Peyer's patch (tissue), 4 donors: ENCODE measurements at regions not wholly inside any gene's neighbourhood (a gene's known extent, or its start where the extent isn't known, plus 50 kb on each side); places are given as distances from the start of the nearest gene placed in this dataset.

ENCODE experiments used
- DNase-seq, 3 donors: peaks; one replicate each; pipeline ENCODE4 v3.0.0-alpha.2; 2017 to 2019
- H3K27ac ChIP-seq, 4 donors: fragments of 200-600 bp; sonication (generic); one replicate each; pipeline ENCODE4 v1.5.1; 2016 to 2019
- H3K27me3 ChIP-seq, 2 donors: fragments of 200-600 bp; sonication (generic); one replicate each; pipeline ENCODE4 v1.5.1; 2019
- H3K36me3 ChIP-seq, 3 donors: fragments of 200-600 bp; sonication (generic); one replicate each; pipeline ENCODE4 v1.5.1; 2016 to 2019
- H3K4me1 ChIP-seq, 4 donors: fragments of 200-600 bp; sonication (generic); one replicate each; pipeline ENCODE4 v1.5.1; 2016 to 2019
- H3K4me3 ChIP-seq, 4 donors: fragments of 200-600 bp; sonication (generic); 1 replicate in 3 of 4; 2 replicates in 1 of 4; pipeline ENCODE4 v1.5.1; 2016 to 2019; ENCODE audit warnings: mild to moderate bottlenecking in 1 of 4
- H3K9me3 ChIP-seq, 4 donors: fragments of 200-600 bp; sonication (generic); one replicate each; pipeline ENCODE4 v1.5.1; 2016 to 2019; ENCODE audit warnings: mild to moderate bottlenecking in 1 of 4
- POLR2A ChIP-seq, 2 donors: fragments of 450-650 bp; IDR thresholded peaks; one replicate each; pipeline ENCODE4 v1.5.1; 2017; ENCODE audit warnings: antibody characterized with exemption in 2 of 2, mild to moderate bottlenecking in 2 of 2, moderate library complexity in 2 of 2
- TF ChIP-seq, protein P1 (sequence below), 6 experiments: fragments of 450-650 bp in 4 of 6; fragments of 200-600 bp in 2 of 6; sonication (generic) in 1 of 6; IDR thresholded peaks; one replicate each; pipeline ENCODE4 v1.5.1; 2017 to 2019; ENCODE audit warnings: antibody characterized with exemption in 6 of 6, mild to moderate bottlenecking in 3 of 6, moderate library complexity in 1 of 6

DNA sequence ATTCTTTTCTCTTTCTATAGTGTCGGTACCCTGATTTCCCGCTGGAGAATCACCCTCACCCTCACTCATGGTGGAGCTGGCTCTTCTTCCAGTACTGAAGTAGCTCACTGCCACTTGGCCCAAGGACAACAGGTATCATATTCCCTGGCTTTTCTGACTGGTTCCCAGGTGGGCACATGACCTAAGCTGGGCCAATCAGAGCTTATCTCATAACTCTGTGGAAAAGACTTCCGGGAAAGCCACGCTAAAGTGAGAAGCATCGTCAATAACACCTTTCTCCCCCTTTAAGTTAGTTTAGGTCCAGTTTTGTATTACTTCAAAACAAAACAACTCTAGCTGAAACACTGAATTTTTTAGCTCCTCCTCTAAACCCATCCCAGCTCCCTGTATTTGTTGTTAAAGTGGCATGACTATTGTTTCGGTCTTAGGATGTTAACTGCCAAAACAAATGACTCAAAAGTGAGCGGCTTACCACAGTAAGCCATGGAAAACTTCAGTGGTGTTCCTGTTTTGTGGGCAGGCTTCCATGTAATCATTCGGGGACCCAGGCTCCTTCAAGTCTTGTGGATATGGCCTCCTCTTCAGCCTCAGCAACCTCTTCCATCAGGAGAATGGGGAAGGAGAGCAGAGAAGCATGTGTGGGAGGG lies 137.4 kb upstream of the DLX2 start:
- Histone ChIP-seq H3K4me3 (no peak overlapping the region), H3K9me3 (no peaks in the 10 kb centered on the region), H3K27ac (no peak overlapping the region), H3K4me1 (peaks cover 0 to 7% (median 0%) of the 10 kb centered on the region in 4 donors), H3K36me3 (no peaks in the 10 kb centered on the region), H3K27me3 (no peaks in the 10 kb centered on the region)
- no peak for TF ChIP-seq POLR2A (IDR thresholded peaks at IDR 0.05)
- TF ChIP-seq, protein P1, sequence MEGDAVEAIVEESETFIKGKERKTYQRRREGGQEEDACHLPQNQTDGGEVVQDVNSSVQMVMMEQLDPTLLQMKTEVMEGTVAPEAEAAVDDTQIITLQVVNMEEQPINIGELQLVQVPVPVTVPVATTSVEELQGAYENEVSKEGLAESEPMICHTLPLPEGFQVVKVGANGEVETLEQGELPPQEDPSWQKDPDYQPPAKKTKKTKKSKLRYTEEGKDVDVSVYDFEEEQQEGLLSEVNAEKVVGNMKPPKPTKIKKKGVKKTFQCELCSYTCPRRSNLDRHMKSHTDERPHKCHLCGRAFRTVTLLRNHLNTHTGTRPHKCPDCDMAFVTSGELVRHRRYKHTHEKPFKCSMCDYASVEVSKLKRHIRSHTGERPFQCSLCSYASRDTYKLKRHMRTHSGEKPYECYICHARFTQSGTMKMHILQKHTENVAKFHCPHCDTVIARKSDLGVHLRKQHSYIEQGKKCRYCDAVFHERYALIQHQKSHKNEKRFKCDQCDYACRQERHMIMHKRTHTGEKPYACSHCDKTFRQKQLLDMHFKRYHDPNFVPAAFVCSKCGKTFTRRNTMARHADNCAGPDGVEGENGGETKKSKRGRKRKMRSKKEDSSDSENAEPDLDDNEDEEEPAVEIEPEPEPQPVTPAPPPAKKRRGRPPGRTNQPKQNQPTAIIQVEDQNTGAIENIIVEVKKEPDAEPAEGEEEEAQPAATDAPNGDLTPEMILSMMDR (IDR thresholded peaks at IDR 0.05), result no peak
- DNase-seq, result no peak

DNA sequence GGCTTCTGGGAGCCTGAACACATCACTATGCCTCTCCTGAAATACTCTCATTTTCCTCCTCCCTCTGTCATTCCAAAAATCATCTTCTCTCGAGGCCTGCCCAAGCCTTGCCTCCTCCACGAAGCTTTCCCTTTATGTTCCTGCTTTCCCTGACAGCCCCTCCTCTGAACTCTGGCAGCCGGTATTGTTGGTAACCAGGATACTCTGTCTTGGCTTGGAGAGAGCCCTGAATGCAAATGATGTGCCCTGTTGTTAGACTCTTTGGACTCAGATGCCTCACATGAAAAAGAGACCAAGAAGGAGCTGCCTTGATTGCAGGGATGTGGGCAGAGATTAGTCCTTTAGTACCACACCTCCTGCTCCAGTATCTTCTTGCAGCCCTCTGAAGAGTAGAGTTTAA lies 138.5 kb upstream of the DLX2 start:
- TF ChIP-seq POLR2A (IDR thresholded peaks at IDR 0.05), result no peak
- TF ChIP-seq, protein P1 (IDR thresholded peaks at IDR 0.05), result no peak
- no peak for DNase-seq
- no peaks in the 10 kb centered on the region for H3K27me3 ChIP-seq
- H3K4me3 ChIP-seq, result no peak overlapping the region
- H3K27ac ChIP-seq, result no peak overlapping the region
- H3K36me3 ChIP-seq, result no peaks in the 10 kb centered on the region
- H3K4me1 ChIP-seq, result no peaks in the 10 kb centered on the region
- no peaks in the 10 kb centered on the region for H3K9me3 ChIP-seq

DNA sequence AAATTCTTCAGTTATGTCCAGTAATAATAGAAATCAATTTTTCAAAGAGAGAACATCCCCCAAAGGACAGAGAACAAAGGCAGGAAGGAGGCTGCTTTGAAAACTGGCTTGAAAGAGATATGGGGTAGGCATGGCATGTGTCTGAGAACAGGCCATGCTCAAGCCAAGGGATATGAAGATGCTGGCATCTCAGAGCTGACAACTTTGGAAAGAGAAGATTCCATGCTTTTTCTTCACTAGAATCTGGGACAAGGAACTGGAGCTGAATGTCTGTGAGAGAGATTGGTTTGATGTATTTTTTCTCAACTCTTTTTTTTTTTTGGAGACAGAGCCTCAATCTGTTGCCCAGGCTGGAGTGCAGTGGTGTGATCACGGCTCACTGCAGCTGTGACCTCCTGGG lies 139.8 kb upstream of the DLX2 start:
- DNase-seq, result no peak
- Histone ChIP-seq H3K4me3 (no peak overlapping the region), H3K36me3 (no peaks in the 10 kb centered on the region), H3K4me1 (no peaks in the 10 kb centered on the region), H3K9me3 (no peaks in the 10 kb centered on the region), H3K27me3 (no peaks in the 10 kb centered on the region), H3K27ac (no peak overlapping the region)
- TF ChIP-seq, protein P1 (IDR thresholded peaks at IDR 0.05), result no peak
- TF ChIP-seq POLR2A (IDR thresholded peaks at IDR 0.05), result no peak

DNA sequence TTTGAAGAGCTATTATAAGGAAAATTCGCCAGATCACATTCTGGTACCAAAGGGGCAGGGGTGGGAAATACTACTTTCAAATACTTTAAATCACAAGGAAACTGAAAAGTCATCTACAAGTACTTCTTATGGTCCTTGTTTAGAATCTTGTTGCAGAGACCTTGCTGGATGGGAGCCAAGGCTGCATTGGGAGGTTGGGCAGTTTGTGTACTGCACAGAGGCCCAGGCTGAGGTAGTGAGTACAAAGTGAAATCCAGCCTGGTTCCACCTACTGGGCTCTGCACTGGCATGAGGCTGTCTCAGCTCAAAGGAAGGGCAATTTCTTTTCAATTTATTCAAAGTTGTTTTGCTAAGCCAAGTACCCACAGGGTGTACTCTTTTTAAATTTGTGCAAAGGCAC lies 140.3 kb upstream of the DLX2 start:
- TF ChIP-seq, protein P1 (IDR thresholded peaks at IDR 0.05), result no peak
- TF ChIP-seq POLR2A (IDR thresholded peaks at IDR 0.05), result no peak
- Histone ChIP-seq H3K27ac (no peak overlapping the region), H3K27me3 (no peaks in the 10 kb centered on the region), H3K4me3 (no peak overlapping the region), H3K4me1 (no peaks in the 10 kb centered on the region), H3K9me3 (no peaks in the 10 kb centered on the region), H3K36me3 (no peaks in the 10 kb centered on the region)
- DNase-seq, result no peak

DNA sequence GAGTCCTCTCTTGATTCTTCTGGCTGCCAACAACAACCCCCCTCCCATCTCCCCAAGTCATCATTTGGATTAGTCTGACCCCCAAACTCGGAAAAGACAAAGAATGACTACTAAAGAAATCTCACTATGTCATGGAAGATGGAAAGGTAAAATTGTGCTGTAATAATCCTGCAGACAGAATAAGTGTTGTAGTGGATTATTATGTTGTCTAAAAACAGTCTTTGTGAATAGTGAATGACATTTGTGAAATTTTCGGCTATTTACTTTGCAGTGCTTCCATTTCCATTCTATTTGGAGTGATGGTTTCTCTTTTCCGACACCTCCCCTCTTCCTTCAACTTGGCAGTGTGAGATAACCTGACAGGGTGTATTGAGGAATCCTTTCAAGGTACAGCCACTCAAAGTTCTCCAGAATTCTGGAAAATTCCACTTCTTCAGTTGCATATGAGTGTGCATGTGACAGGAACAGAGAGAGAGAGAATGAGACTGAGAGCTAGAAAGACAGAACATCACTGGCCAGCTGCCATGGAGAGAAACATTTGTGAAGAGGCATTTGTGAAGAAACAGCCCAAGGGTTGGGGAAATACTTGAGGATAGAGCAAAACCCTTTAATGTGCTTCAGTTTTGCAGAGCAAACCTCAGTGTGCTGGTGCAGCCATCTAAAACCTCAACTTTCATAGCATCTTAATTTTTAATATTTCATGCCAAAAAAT lies 141.9 kb upstream of the DLX2 start:
- no peak overlapping the region for H3K27ac ChIP-seq
- H3K36me3 ChIP-seq, result no peaks in the 10 kb centered on the region
- H3K27me3 ChIP-seq, result no peaks in the 10 kb centered on the region
- H3K9me3 ChIP-seq, result no peaks in the 10 kb centered on the region
- no peak for TF ChIP-seq POLR2A (IDR thresholded peaks at IDR 0.05)
- TF ChIP-seq, protein P1 (IDR thresholded peaks at IDR 0.05), result no peak
- H3K4me1 ChIP-seq, result no peaks in the 10 kb centered on the region
- DNase-seq, result no peak
- no peak overlapping the region for H3K4me3 ChIP-seq
